ENCODE measurements at regions not wholly inside any gene's neighbourhood (a gene's known extent, or its start where the extent isn't known, plus 50 kb on each side); places are given as distances from the start of the nearest gene placed in this dataset.

DNA sequence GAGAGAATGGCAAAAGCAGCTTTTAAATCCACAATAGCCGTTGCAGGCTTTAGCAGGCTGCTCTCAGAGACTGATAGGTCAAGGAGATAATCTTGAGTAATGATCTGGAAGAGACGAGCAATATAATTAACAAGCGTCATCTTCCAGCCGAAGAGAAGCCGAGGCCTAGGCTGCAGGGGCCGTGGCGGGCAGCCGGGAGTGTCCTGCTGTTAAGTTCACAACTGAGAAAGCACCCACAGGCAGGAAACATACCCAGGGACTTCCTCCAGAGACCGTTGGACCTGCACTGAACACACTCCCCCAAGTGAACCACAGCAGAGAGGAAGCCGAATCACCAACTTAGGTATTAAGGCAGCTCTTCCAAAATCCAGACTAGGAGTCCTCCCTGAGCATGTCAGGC, 182.3 kb downstream of the IRX2 start:
- no peak for TF ChIP-seq CTCF (IDR thresholded peaks at IDR 0.05)
- TF ChIP-seq EP300 (IDR thresholded peaks at IDR 0.05) = no peak
- no peak for TF ChIP-seq POLR2A (IDR thresholded peaks at IDR 0.05)
- Histone ChIP-seq H3K4me3 (no peak overlapping the region), H3K27me3 (no peaks in the 10 kb centered on the region), H3K36me3 (no peaks in the 10 kb centered on the region), H3K4me1 (ENCODE audit: insufficient read depth) (no peaks in the 10 kb centered on the region), H3K27ac (no peak overlapping the region), H3K9me3 (no peaks in the 10 kb centered on the region)
- 64 to 74% (median 72%) methylated on average over 10 of the region's 10 CpGs for WGBS, 3 donors
- no peak for DNase-seq
- intact Hi-C loops (cut with DNase I) = no loop called here

DNA sequence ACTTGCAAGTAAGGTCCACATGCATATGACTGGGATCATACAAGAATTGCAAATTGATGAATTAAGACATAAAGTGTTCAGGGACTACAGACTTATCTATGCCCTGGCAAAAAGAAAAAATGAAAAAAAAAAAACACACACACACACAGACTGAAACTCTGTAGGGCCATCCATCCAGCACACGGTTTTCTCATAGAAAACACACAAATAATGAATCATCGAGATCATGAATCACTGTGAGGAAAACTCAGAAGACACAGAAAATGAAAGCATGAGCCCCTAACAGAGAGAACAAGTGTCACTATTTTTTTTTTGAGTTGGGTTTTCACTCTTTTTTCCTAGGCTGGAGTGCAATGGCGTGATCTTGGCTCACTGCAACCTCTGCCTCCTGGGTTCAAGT, 185.2 kb downstream of the IRX2 start:
- no peaks in the 10 kb centered on the region for H3K36me3 ChIP-seq
- H3K9me3 ChIP-seq = no peaks in the 10 kb centered on the region
- no peak for TF ChIP-seq EP300 (IDR thresholded peaks at IDR 0.05)
- TF ChIP-seq POLR2A (IDR thresholded peaks at IDR 0.05) = no peak
- TF ChIP-seq CTCF (IDR thresholded peaks at IDR 0.05) = no peak
- H3K4me1 ChIP-seq (ENCODE audit: insufficient read depth) = no peaks in the 10 kb centered on the region
- WGBS, 3 donors = 64 to 71% (median 70%) methylated on average over 3 of the region's 3 CpGs
- DNase-seq = no peak
- no peaks in the 10 kb centered on the region for H3K27me3 ChIP-seq
- H3K4me3 ChIP-seq = no peak overlapping the region
- intact Hi-C loops (cut with DNase I) = no loop called here
- H3K27ac ChIP-seq = no peak overlapping the region

DNA sequence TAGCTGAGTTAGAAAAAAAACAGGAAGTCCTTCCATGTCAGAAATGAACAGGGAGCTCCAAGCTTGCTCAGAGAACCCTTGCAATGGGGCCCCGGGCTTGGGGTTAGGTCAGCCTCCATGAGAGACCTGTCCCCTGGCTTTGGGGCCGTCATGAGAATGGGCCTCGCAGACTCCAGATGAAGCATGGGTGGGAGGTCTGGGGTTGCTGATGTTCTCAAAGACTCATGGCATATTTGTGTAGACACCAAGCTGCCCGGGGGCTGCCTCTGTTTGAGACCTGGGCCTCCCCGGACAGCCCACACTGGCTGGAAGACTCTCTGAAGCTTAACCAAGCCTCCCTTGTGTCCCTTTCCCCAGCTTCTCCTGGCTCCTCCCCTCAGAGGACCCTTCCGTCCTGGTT, 186.3 kb downstream of the IRX2 start:
- 69 to 93% (median 76%) methylated on average over 6 of the region's 6 CpGs for WGBS, 3 donors
- H3K27ac ChIP-seq = no peak overlapping the region
- intact Hi-C loops (cut with DNase I) = no loop called here
- H3K36me3 ChIP-seq = no peaks in the 10 kb centered on the region
- no peaks in the 10 kb centered on the region for H3K9me3 ChIP-seq
- no peak for DNase-seq
- H3K4me1 ChIP-seq (ENCODE audit: insufficient read depth) = no peaks in the 10 kb centered on the region
- H3K4me3 ChIP-seq = no peak overlapping the region
- TF ChIP-seq EP300 (IDR thresholded peaks at IDR 0.05) (no peak), POLR2A (IDR thresholded peaks at IDR 0.05) (no peak), CTCF (IDR thresholded peaks at IDR 0.05) (no peak)
- H3K27me3 ChIP-seq = no peaks in the 10 kb centered on the region

- no peak for DNase-seq
- TF ChIP-seq EP300 (IDR thresholded peaks at IDR 0.05) (no peak), POLR2A (IDR thresholded peaks at IDR 0.05) (no peak), CTCF (IDR thresholded peaks at IDR 0.05) (no peak)
- Histone ChIP-seq H3K4me1 (ENCODE audit: insufficient read depth) (no peaks in the 10 kb centered on the region), H3K36me3 (no peaks in the 10 kb centered on the region), H3K27ac (no peak overlapping the region), H3K27me3 (no peaks in the 10 kb centered on the region), H3K4me3 (no peak overlapping the region), H3K9me3 (no peaks in the 10 kb centered on the region)
- intact Hi-C loops (cut with DNase I) = no loop called here
- WGBS, 3 donors = 75 to 94% (median 83%) methylated on average over 6 of the region's 6 CpGs
Measured at GRCh38 chr5:2563046-2563445, 188.4 kb downstream of the IRX2 start.

DNA sequence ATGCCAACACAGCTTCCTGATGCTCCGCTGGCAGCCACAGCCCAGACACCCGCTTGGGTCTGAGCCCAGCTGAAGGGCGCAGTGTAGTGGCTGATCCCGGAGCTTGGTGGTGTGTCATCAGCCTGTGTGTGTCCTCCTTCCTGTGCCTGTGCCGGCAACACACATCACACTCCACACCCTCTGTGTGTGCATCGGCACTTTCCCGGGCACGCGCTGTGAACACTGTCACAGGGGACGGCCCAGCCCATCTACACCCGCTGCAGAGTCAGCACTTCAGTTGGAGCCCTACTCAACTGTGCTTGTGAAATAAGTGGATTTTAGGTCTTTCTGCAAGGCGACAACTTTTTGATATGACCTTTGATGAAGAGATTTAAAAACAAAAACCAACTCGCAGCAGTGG, 189.4 kb downstream of the IRX2 start:
- Histone ChIP-seq H3K9me3 (no peaks in the 10 kb centered on the region), H3K4me1 (ENCODE audit: insufficient read depth) (no peaks in the 10 kb centered on the region), H3K27me3 (no peaks in the 10 kb centered on the region), H3K36me3 (no peaks in the 10 kb centered on the region), H3K27ac (no peak overlapping the region), H3K4me3 (no peak overlapping the region)
- TF ChIP-seq CTCF (IDR thresholded peaks at IDR 0.05) = no peak
- no peak for TF ChIP-seq POLR2A (IDR thresholded peaks at IDR 0.05)
- no peak for TF ChIP-seq EP300 (IDR thresholded peaks at IDR 0.05)
- intact Hi-C loops (cut with DNase I) = no loop called here
- DNase-seq = no peak
- WGBS, 3 donors = 90 to 94% (median 90%) methylated on average over 13 of the region's 13 CpGs

Data from ovary (tissue), 7 donors.